Fibroblast of mammary gland (primary cell): ENCODE measurements at regions not wholly inside any gene's neighbourhood (a gene's known extent, or its start where the extent isn't known, plus 50 kb on each side); places are given as distances from the start of the nearest gene placed in this dataset.

Experiments used
- DNase-seq: peaks from one replicate; pipeline ENCODE4 v3.0.0-alpha.2; 2010; ENCODE audit warnings: low read depth
- H3K4me3 ChIP-seq: 2 replicates; pipeline ENCODE4 v1.5.1; 2011; ENCODE audit warnings: low read depth, mild to moderate bottlenecking, low read length, moderate library complexity; ENCODE audit not compliant: control insufficient read depth
- TF ChIP-seq, protein P1 (sequence below): conservative IDR thresholded peaks from 2 replicates; pipeline ENCODE4 v1.5.1; 2011; ENCODE audit warnings: low read depth, low read length, inconsistent platforms; ENCODE audit not compliant: control insufficient read depth, insufficient read depth

GRCh38 chr1:184867866-184868689 is 106.2 kb downstream of the NIBAN1 start:
- no peak overlapping the region for H3K4me3 ChIP-seq
- TF ChIP-seq, protein P1, sequence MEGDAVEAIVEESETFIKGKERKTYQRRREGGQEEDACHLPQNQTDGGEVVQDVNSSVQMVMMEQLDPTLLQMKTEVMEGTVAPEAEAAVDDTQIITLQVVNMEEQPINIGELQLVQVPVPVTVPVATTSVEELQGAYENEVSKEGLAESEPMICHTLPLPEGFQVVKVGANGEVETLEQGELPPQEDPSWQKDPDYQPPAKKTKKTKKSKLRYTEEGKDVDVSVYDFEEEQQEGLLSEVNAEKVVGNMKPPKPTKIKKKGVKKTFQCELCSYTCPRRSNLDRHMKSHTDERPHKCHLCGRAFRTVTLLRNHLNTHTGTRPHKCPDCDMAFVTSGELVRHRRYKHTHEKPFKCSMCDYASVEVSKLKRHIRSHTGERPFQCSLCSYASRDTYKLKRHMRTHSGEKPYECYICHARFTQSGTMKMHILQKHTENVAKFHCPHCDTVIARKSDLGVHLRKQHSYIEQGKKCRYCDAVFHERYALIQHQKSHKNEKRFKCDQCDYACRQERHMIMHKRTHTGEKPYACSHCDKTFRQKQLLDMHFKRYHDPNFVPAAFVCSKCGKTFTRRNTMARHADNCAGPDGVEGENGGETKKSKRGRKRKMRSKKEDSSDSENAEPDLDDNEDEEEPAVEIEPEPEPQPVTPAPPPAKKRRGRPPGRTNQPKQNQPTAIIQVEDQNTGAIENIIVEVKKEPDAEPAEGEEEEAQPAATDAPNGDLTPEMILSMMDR: no peak
- DNase-seq: no peak

GRCh38 chr1:184866991-184867788 is 107.1 kb downstream of the NIBAN1 start:
- DNase-seq: peak; percentile 99
- H3K4me3 ChIP-seq: no peak overlapping the region
- TF ChIP-seq, protein P1: no peak

- DNase-seq: no peak
- TF ChIP-seq, protein P1: no peak
- H3K4me3 ChIP-seq: no peak overlapping the region
These were observed 107.7 kb downstream of the NIBAN1 start for GRCh38 chr1:184866586-184866985.

DNA sequence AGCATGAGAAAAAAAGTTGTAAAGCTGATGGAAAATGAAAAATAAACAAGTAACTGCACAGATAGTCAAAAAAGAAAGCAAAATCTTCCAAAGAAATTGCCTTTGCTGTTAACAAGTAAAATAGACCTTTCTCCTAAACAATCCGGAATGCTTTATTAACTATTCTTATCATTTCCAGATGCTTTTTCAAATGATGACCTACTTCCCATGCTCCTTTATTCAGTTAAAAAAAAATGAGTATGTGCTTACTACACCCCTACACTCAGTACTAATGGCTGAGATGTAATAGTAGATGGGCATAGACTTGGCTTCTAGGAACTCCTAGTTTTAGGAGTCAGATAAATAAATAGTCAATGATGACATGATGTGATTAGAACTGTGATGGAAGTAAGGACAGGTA is 108.5 kb downstream of the NIBAN1 start:
- peak; percentile 70 for DNase-seq
- H3K4me3 ChIP-seq: no peak overlapping the region
- TF ChIP-seq, protein P1: no peak

GRCh38 chr1:184861755-184862336 is 107.2 kb upstream of the EDEM3 start:
- TF ChIP-seq, protein P1: no peak
- DNase-seq: no peak
- no peak overlapping the region for H3K4me3 ChIP-seq

DNA sequence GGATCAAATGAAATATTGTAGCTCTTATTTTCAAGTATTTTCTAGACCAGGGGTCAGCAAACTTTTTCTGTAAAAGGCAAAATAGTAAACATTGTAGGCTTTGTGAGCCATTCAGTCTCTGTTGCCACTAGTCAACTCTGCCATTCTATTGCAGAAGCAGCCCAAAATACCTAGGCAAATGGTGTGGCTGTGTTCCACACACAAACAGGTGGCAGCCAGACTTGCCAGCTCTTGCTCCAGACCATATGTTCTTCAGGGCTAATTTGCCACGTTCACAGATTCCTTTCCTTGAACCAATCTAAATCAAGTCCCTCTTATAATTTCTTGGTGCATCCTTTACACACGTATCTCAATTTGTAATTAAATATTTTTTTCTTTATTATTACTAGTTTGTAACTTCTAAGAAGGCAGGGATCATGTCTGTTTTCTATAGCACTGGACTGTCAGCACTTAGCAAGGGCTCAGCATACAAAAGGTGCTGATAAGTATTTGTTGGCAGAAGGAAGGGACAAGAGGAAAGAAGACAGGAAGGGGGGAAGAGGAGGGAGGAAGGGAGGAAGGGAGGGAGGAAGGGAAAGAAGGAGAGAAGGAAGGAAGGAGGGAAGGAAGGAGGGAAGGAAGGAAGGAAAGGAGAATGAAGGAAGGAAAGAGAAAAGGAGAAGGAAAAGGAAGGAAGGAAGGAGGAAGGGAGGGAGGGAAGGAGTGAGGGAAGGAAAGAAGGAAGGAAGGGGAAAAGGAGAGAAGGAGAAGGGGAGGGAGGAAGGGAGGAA is 106.5 kb upstream of the EDEM3 start:
- no peak overlapping the region for H3K4me3 ChIP-seq
- TF ChIP-seq, protein P1: no peak
- no peak for DNase-seq
